ENCODE measurements at regions not wholly inside any gene's neighbourhood (a gene's known extent, or its start where the extent isn't known, plus 50 kb on each side); places are given as distances from the start of the nearest gene placed in this dataset.

- TF ChIP-seq CTCF (IDR thresholded peaks at IDR 0.05) (no peak), POLR2A (IDR thresholded peaks at IDR 0.05) (no peak)
Observed at GRCh38 chr2:153584244-153584643, 105.7 kb upstream of the RPRM start.

All from body of pancreas (tissue), 4 donors.